Lung (tissue), 11 donors: ENCODE measurements at regions not wholly inside any gene's neighbourhood (a gene's known extent, or its start where the extent isn't known, plus 50 kb on each side); places are given as distances from the start of the nearest gene placed in this dataset.

Experiments used
- ATAC-seq: fragments of 200-7000 bp; cut with Tn5 transposase; one replicate; pipeline ENCODE4 v1.9.1; 2020; ENCODE audit warnings: moderate number of reproducible peaks; ENCODE audit not compliant: insufficient read depth, low FRiP score
- DNase-seq, 3 donors: peaks; one replicate each; pipeline ENCODE4 v3.0.0-alpha.2; 2013 to 2017
- H3K27ac ChIP-seq, 2 donors: one replicate each; pipeline ENCODE4 v1.5.1; 2013; ENCODE audit warnings: mild to moderate bottlenecking in 2 of 2, moderate library complexity in 2 of 2, control low read depth in 1 of 2, inconsistent platforms in 1 of 2, low read depth in 1 of 2, low read length in 1 of 2
- H3K27me3 ChIP-seq, 3 donors: one replicate each; pipeline ENCODE4 v1.5.1; 2013; ENCODE audit warnings: low read length in 2 of 3; ENCODE audit not compliant: control insufficient read depth in 3 of 3, insufficient read depth in 3 of 3
- H3K36me3 ChIP-seq, 4 donors: one replicate each; pipeline ENCODE4 v1.5.1; 2013; ENCODE audit warnings: low read length in 4 of 4, mild to moderate bottlenecking in 1 of 4, moderate library complexity in 1 of 4; ENCODE audit not compliant: control insufficient read depth in 4 of 4, insufficient read depth in 4 of 4
- H3K4me1 ChIP-seq, 5 donors: one replicate each; pipeline ENCODE4 v1.5.1; 2013; ENCODE audit warnings: low read length in 5 of 5, mild to moderate bottlenecking in 2 of 5, moderate library complexity in 1 of 5; ENCODE audit not compliant: control insufficient read depth in 5 of 5, insufficient read depth in 5 of 5
- H3K4me3 ChIP-seq: one replicate; pipeline ENCODE4 v1.5.1; 2013; ENCODE audit warnings: mild to moderate bottlenecking, control low read depth, moderate library complexity
- H3K9ac ChIP-seq, 2 donors: one replicate each; pipeline ENCODE4 v1.5.1; 2013; ENCODE audit warnings: low read length in 2 of 2, control low read depth in 1 of 2; ENCODE audit not compliant: insufficient read depth in 1 of 2
- H3K9me3 ChIP-seq, 4 donors: one replicate each; pipeline ENCODE4 v1.5.1; 2013; ENCODE audit warnings: low read length in 3 of 4, mild to moderate bottlenecking in 1 of 4, moderate library complexity in 1 of 4; ENCODE audit not compliant: control insufficient read depth in 4 of 4, insufficient read depth in 3 of 4
- WGBS, 2 donors: extraction: QIAGEN DNeasy Blood & Tissue Kit; methylation state at CpG; one replicate each; pipeline ENCODE4 v1.1.7; 2013; 5-methylcytosine and 5-hydroxymethylcytosine counted together
- TF ChIP-seq, protein P1 (sequence below): IDR thresholded peaks from 2 replicates; pipeline ENCODE4 v1.5.1; 2012; ENCODE audit warnings: mild to moderate bottlenecking; ENCODE audit errors: control extremely low read depth, extremely low read depth
- donor health status: control.
- donor health status: control.
- donor health status: Bipolar disorder and iron deficiency.
- donor health status: healthy.
- donor health status: DM: yes; HTN: yes; CAD: no.

DNA sequence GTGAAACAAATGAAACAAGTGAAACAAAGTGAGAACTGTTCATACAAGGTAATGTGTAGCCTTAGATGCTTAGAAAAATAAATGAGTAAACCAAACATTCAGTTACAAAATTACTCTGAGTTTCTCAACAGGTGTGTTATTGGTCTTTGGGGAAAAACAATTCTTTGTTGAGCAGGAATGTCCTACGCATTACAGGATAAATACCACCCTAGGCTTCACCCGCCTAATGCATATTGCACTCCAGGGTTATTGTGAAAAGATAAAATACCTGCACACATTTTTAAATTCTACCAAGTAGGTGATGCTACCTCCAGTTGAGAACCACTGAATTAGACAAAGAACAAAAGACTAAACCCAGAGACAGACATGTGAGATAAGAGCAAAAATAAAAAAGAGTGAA, 72.2 kb downstream of the ADAMTS1 start:
- Histone ChIP-seq H3K36me3 (no peaks in the 10 kb centered on the region), H3K9me3 (no peaks in the 10 kb centered on the region), H3K9ac (no peak overlapping the region), H3K27me3 (no peaks in the 10 kb centered on the region), H3K4me3 (no peak overlapping the region), H3K27ac (no peak overlapping the region), H3K4me1 (no peaks in the 10 kb centered on the region)
- no peak for DNase-seq
- WGBS, 2 donors = 96 to 100% methylated on average over 2 of the region's 2 CpGs
- ATAC-seq = no peak
- TF ChIP-seq, protein P1, sequence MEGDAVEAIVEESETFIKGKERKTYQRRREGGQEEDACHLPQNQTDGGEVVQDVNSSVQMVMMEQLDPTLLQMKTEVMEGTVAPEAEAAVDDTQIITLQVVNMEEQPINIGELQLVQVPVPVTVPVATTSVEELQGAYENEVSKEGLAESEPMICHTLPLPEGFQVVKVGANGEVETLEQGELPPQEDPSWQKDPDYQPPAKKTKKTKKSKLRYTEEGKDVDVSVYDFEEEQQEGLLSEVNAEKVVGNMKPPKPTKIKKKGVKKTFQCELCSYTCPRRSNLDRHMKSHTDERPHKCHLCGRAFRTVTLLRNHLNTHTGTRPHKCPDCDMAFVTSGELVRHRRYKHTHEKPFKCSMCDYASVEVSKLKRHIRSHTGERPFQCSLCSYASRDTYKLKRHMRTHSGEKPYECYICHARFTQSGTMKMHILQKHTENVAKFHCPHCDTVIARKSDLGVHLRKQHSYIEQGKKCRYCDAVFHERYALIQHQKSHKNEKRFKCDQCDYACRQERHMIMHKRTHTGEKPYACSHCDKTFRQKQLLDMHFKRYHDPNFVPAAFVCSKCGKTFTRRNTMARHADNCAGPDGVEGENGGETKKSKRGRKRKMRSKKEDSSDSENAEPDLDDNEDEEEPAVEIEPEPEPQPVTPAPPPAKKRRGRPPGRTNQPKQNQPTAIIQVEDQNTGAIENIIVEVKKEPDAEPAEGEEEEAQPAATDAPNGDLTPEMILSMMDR = no peak

DNA sequence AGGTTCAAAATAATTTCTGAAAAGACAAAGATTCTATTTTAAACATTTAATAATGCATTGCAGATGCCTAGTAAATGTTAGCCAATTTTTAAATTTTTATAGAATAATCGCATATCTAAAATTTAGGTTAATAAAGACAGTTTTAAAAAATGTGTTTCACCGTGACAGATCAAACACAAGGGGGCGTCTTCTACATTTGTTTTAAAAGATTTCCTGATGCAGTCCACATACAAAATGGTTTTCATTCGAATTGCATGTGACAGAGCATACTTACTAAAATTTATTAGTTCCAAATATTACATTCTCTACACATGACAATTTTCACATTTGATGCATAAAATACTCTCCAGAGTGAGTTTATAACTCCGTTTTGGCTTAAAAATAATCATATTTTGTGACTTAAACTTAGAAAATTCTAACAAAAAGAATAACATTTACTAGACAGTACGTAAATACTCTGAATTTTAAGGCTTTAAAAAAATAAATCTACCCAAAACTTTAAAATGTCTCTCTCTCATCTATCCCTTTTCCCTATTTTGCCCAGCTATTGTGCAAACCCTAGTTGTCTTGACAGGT, 75.5 kb downstream of the ADAMTS1 start:
- no peak for ATAC-seq
- peak; percentile 14 to 78 (median 65) for DNase-seq
- Histone ChIP-seq H3K27me3 (no peaks in the 10 kb centered on the region), H3K4me1 (no peaks in the 10 kb centered on the region), H3K9me3 (no peaks in the 10 kb centered on the region), H3K4me3 (no peak overlapping the region), H3K27ac (no peak overlapping the region), H3K9ac (no peak overlapping the region), H3K36me3 (no peaks in the 10 kb centered on the region)
- TF ChIP-seq, protein P1 = no peak
- WGBS, 2 donors = 34 to 38% methylated on average over 6 of the region's 6 CpGs

DNA sequence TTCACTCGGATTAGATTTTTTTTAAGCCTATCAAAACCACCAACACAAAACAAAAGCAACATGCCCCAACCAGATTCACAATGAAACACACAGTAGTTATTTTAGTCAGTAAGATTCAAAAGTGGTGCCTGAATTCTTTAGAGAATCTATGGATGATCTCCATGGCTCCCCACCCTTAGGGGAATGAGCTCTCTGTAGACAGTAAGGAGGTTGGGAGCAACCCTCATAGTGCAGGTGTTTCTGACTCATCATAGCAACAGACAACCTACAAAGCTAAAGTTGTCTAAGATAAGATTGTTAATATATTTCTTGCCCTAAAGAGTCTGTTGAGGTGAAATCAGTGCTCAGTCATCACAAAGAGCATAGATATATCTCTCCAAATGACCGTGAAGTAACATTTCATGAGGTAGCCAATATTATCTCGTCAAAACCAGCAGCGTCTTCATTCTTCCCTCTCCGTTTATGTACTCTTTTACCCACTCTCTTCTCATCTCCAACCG, 78.3 kb downstream of the ADAMTS1 start:
- Histone ChIP-seq H3K9ac (no peak overlapping the region), H3K9me3 (no peaks in the 10 kb centered on the region), H3K27me3 (no peaks in the 10 kb centered on the region), H3K4me3 (no peak overlapping the region), H3K4me1 (no peaks in the 10 kb centered on the region), H3K36me3 (no peaks in the 10 kb centered on the region), H3K27ac (no peak overlapping the region)
- TF ChIP-seq, protein P1 = no peak
- DNase-seq (no peak), ATAC-seq (no peak)
- WGBS, 2 donors = 85 to 92% methylated on average over 6 of the region's 6 CpGs
